C4-2B (cell line): ENCODE measurements at regions not wholly inside any gene's neighbourhood (a gene's known extent, or its start where the extent isn't known, plus 50 kb on each side); places are given as distances from the start of the nearest gene placed in this dataset.

Experiments used
- ZFX ChIP-seq: fragments of 450-650 bp; IDR thresholded peaks from 2 replicates; pipeline ENCODE4 v1.6.1; 2017
- TF ChIP-seq, protein P1 (sequence below): fragments of 450-650 bp; conservative IDR thresholded peaks from 2 replicates; pipeline ENCODE4 v1.5.1; 2017; ENCODE audit warnings: mild to moderate bottlenecking

DNA sequence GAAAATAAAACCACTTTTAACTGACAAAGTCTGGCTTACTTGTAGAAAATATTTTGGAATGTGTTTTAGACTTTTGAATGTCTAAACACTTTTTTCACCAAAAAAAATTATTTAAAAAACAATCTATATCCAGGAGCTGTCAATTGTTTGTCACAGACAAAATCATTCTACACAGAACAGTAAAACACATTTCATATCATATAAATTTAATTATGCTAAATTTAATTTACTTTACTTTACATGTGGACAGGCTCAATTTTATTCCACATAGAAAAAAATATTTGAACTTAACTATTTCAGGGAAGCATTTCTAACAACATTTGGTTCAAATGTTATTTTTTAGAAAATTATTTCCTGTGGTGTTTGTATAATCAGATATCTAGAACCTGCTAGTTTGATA lies 1417.0 kb downstream of the ZPLD1 start:
- TF ChIP-seq, protein P1, sequence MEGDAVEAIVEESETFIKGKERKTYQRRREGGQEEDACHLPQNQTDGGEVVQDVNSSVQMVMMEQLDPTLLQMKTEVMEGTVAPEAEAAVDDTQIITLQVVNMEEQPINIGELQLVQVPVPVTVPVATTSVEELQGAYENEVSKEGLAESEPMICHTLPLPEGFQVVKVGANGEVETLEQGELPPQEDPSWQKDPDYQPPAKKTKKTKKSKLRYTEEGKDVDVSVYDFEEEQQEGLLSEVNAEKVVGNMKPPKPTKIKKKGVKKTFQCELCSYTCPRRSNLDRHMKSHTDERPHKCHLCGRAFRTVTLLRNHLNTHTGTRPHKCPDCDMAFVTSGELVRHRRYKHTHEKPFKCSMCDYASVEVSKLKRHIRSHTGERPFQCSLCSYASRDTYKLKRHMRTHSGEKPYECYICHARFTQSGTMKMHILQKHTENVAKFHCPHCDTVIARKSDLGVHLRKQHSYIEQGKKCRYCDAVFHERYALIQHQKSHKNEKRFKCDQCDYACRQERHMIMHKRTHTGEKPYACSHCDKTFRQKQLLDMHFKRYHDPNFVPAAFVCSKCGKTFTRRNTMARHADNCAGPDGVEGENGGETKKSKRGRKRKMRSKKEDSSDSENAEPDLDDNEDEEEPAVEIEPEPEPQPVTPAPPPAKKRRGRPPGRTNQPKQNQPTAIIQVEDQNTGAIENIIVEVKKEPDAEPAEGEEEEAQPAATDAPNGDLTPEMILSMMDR = no peak
- no peak for TF ChIP-seq ZFX
